KMS-11 (cell line): ENCODE measurements at regions not wholly inside any gene's neighbourhood (a gene's known extent, or its start where the extent isn't known, plus 50 kb on each side); places are given as distances from the start of the nearest gene placed in this dataset.

Experiments
- H2AFZ ChIP-seq: fragments of 200-600 bp; sonication (generic); 2 replicates; pipeline ENCODE4 v1.6.1; 2016; ENCODE audit warnings: antibody characterized with exemption, mixed run types, low read depth
- H3K27ac ChIP-seq: fragments of 200-600 bp; sonication (generic); 2 replicates; pipeline ENCODE4 v1.6.1; 2016; ENCODE audit warnings: mild to moderate bottlenecking, mixed run types
- H3K27me3 ChIP-seq: fragments of 200-600 bp; sonication (generic); 2 replicates; pipeline ENCODE4 v1.6.1; 2017; ENCODE audit warnings: mild to moderate bottlenecking, low read depth, mixed run types, moderate library complexity; ENCODE audit not compliant: insufficient read depth
- H3K36me3 ChIP-seq: fragments of 200-600 bp; sonication (generic); 2 replicates; pipeline ENCODE4 v1.6.1; 2017; ENCODE audit warnings: mild to moderate bottlenecking, mixed run types; ENCODE audit not compliant: insufficient read depth
- H3K4me1 ChIP-seq: fragments of 200-600 bp; sonication (generic); 2 replicates; pipeline ENCODE4 v1.6.1; 2016; ENCODE audit warnings: mild to moderate bottlenecking, low read depth, mixed run types; ENCODE audit not compliant: poor library complexity, severe bottlenecking
- H3K4me2 ChIP-seq: fragments of 200-600 bp; sonication (generic); 2 replicates; pipeline ENCODE4 v1.7.0; 2016; ENCODE audit warnings: mild to moderate bottlenecking, mixed run types
- H3K4me3 ChIP-seq: fragments of 200-600 bp; sonication (generic); IDR thresholded peaks from 2 replicates; pipeline ENCODE4 v1.6.1; 2017; ENCODE audit warnings: low read depth, low read length, mixed read lengths; ENCODE audit not compliant: insufficient read depth
- H3K79me2 ChIP-seq: fragments of 200-600 bp; sonication (generic); 2 replicates; pipeline ENCODE4 v1.6.1; 2016; ENCODE audit warnings: low read depth, mixed run types; ENCODE audit not compliant: insufficient read depth
- H3K9ac ChIP-seq: fragments of 200-600 bp; sonication (generic); 2 replicates; pipeline ENCODE4 v1.6.1; 2016; ENCODE audit warnings: mild to moderate bottlenecking, mixed run types
- H4K20me1 ChIP-seq: fragments of 200-600 bp; sonication (generic); 2 replicates; pipeline ENCODE4 v1.6.1; 2016; ENCODE audit warnings: mild to moderate bottlenecking, mixed run types; ENCODE audit not compliant: insufficient read depth
- CTCF ChIP-seq: fragments of 200-600 bp; sonication (generic); conservative IDR thresholded peaks from 2 replicates; pipeline ENCODE4 v1.6.1; 2017; ENCODE audit warnings: low read depth, mild to moderate bottlenecking, antibody characterized with exemption, low read length, moderate library complexity, mixed read lengths

GRCh38 chr3:94778814-94779494 is 716.1 kb downstream of the NSUN3 start:
- Histone ChIP-seq H3K4me2 (no peak overlapping the region), H3K4me1 (no peaks in the 10 kb centered on the region), H3K4me3 (no peak overlapping the region), H4K20me1 (no peaks in the 10 kb centered on the region), H3K27ac (no peak overlapping the region), H2AFZ (no peak overlapping the region), H3K36me3 (no peaks in the 10 kb centered on the region), H3K9ac (no peak overlapping the region), H3K27me3 (no peaks in the 10 kb centered on the region), H3K79me2 (no peaks in the 10 kb centered on the region)
- no peak for TF ChIP-seq CTCF

GRCh38 chr3:94779699-94780098 is 716.8 kb downstream of the NSUN3 start:
- Histone ChIP-seq H3K4me1 (no peaks in the 10 kb centered on the region), H4K20me1 (no peaks in the 10 kb centered on the region), H3K27me3 (no peaks in the 10 kb centered on the region), H3K4me2 (no peak overlapping the region), H3K27ac (no peak overlapping the region), H3K79me2 (no peaks in the 10 kb centered on the region), H3K36me3 (no peaks in the 10 kb centered on the region), H2AFZ (no peak overlapping the region), H3K4me3 (no peak overlapping the region), H3K9ac (no peak overlapping the region)
- no peak for TF ChIP-seq CTCF

GRCh38 chr3:94784274-94784673 is 721.4 kb downstream of the NSUN3 start:
- TF ChIP-seq CTCF: no peak
- H3K4me3 ChIP-seq: no peak overlapping the region
- H2AFZ ChIP-seq: no peak overlapping the region
- no peaks in the 10 kb centered on the region for H3K4me1 ChIP-seq
- H4K20me1 ChIP-seq: no peaks in the 10 kb centered on the region
- no peaks in the 10 kb centered on the region for H3K36me3 ChIP-seq
- no peak overlapping the region for H3K27ac ChIP-seq
- H3K9ac ChIP-seq: no peak overlapping the region
- H3K79me2 ChIP-seq: no peaks in the 10 kb centered on the region
- H3K27me3 ChIP-seq: no peaks in the 10 kb centered on the region
- H3K4me2 ChIP-seq: no peak overlapping the region

- Histone ChIP-seq H3K79me2 (no peaks in the 10 kb centered on the region), H3K27ac (no peak overlapping the region), H2AFZ (no peak overlapping the region), H4K20me1 (no peaks in the 10 kb centered on the region; the same call in 1 of the 2 replicates), H3K4me3 (no peak overlapping the region), H3K4me2 (no peak overlapping the region), H3K9ac (no peak overlapping the region), H3K4me1 (no peaks in the 10 kb centered on the region), H3K36me3 (no peaks in the 10 kb centered on the region), H3K27me3 (no peaks in the 10 kb centered on the region)
- no peak for TF ChIP-seq CTCF
Observed at GRCh38 chr3:94787066-94787465, 724.2 kb downstream of the NSUN3 start.
